GM18507 (cell line): ENCODE measurements at regions not wholly inside any gene's neighbourhood (a gene's known extent, or its start where the extent isn't known, plus 50 kb on each side); places are given as distances from the start of the nearest gene placed in this dataset.

Source experiments
- DNase-seq: peaks from one replicate; pipeline ENCODE4 v3.0.0; 2011; ENCODE audit warnings: low read depth; ENCODE audit not compliant: insufficient read length; ENCODE audit errors: extremely low spot score
- FAIRE-seq: peaks from 2 replicates; lab custom pipeline; 2011; peaks lifted over from hg19 to GRCh38; lab: Jason Lieb, UNC

GRCh38 chr17:51528111-51528510, 267.8 kb downstream of the UTP18 start:
- DNase-seq, result no peak

GRCh38 chr17:51533219-51533618, 272.9 kb downstream of the UTP18 start:
- DNase-seq (no peak), FAIRE-seq (no peak)

More at GRCh38 chr17:51528111-51528510, 267.8 kb downstream of the UTP18 start:
- no peak for FAIRE-seq

GRCh38 chr17:51533821-51534220, 273.5 kb downstream of the UTP18 start:
- FAIRE-seq (no peak), DNase-seq (no peak)

GRCh38 chr17:51536627-51537026, 276.3 kb downstream of the UTP18 start:
- DNase-seq (no peak), FAIRE-seq (no peak)

- DNase-seq (no peak), FAIRE-seq (no peak)
Observed at GRCh38 chr17:51537996-51538550, 277.7 kb downstream of the UTP18 start.

GRCh38 chr17:51540151-51540550, 279.8 kb downstream of the UTP18 start:
- DNase-seq (no peak), FAIRE-seq (no peak)

GRCh38 chr17:51541215-51541614, 280.9 kb downstream of the UTP18 start:
- no peak for FAIRE-seq

GRCh38 chr17:51546114-51546513, 285.8 kb downstream of the UTP18 start:
- FAIRE-seq (no peak), DNase-seq (no peak)

More at GRCh38 chr17:51541215-51541614, 280.9 kb downstream of the UTP18 start:
- DNase-seq, result no peak

- no peak for DNase-seq
- no peak for FAIRE-seq
Observed at GRCh38 chr17:51548125-51548524, 287.8 kb downstream of the UTP18 start.

GRCh38 chr17:51555153-51555552, 294.8 kb downstream of the UTP18 start:
- DNase-seq (no peak), FAIRE-seq (no peak)

GRCh38 chr17:51559778-51560177, 299.4 kb downstream of the UTP18 start:
- FAIRE-seq (no peak), DNase-seq (no peak)

- no peak for FAIRE-seq
- DNase-seq, result no peak
Observed at GRCh38 chr17:51560398-51560797, 300.1 kb downstream of the UTP18 start.

GRCh38 chr17:51563961-51564360, 303.6 kb downstream of the UTP18 start:
- FAIRE-seq (no peak), DNase-seq (no peak)

- DNase-seq (no peak), FAIRE-seq (no peak)
Observed at GRCh38 chr17:51572115-51572514, 311.8 kb downstream of the UTP18 start.
